HEK293 (cell line): ENCODE measurements at regions not wholly inside any gene's neighbourhood (a gene's known extent, or its start where the extent isn't known, plus 50 kb on each side); places are given as distances from the start of the nearest gene placed in this dataset.
A peak's percentile ranks its signal among the peaks of the same experiment; 100 is the strongest.

ENCODE experiments used
- CTCF ChIA-PET: fragments of 350-600 bp; formaldehyde crosslinking; extraction: SDS; loops from one replicate; lab custom pipeline; 2021; ENCODE audit warnings: antibody characterized with exemption; lab: Yijun Ruan, JAX
- POLR2A ChIA-PET: fragments of 300-600 bp; formaldehyde crosslinking; extraction: SDS; loops from one replicate; lab custom pipeline; 2020; ENCODE audit warnings: antibody characterized with exemption, inconsistent platforms; lab: Yijun Ruan, JAX
- H3K27ac ChIP-seq: fragments of 200-500 bp; sonication (Bioruptor generic); 2 replicates; pipeline ENCODE4 v1.5.1; 2014; ENCODE audit warnings: low read depth, low read length, control low read depth, inconsistent platforms; ENCODE audit errors: extremely low read depth
- H3K36me3 ChIP-seq, 2 experiments: fragments of 200-500 bp in 1 of 2; sonication (Bioruptor generic) in 1 of 2; 1 replicate in 1 of 2; 2 replicates in 1 of 2; pipeline ENCODE4 v1.5.1; 2014 to 2017; ENCODE audit warnings: inconsistent platforms in 2 of 2, low read length in 2 of 2; ENCODE audit not compliant: control insufficient read depth in 2 of 2, insufficient read depth in 1 of 2
- H3K4me1 ChIP-seq: fragments of 200-500 bp; sonication (Bioruptor generic); 2 replicates; pipeline ENCODE4 v1.5.1; 2014; ENCODE audit warnings: mild to moderate bottlenecking, low read length, inconsistent platforms; ENCODE audit not compliant: control insufficient read depth, insufficient read depth
- H3K4me3 ChIP-seq: 2 replicates; pipeline ENCODE4 v1.5.1; 2011; ENCODE audit warnings: low read depth, mild to moderate bottlenecking, control low read depth, low read length, moderate library complexity
- H3K9me3 ChIP-seq: fragments of 200-500 bp; sonication (Bioruptor generic); 2 replicates; pipeline ENCODE4 v1.5.1; 2014; ENCODE audit warnings: low read depth, low read length, inconsistent platforms; ENCODE audit not compliant: control insufficient read depth, insufficient read depth
- FEZF1 ChIP-seq: fragments of 450-650 bp; formaldehyde crosslinking; IDR thresholded peaks from 2 replicates; pipeline ENCODE4 v1.5.1; 2016; ENCODE audit warnings: missing biosample characterization, missing genetic modification characterization
- MEIS1 ChIP-seq: sonication (generic); formaldehyde crosslinking; IDR thresholded peaks from 2 replicates; pipeline ENCODE4 v1.8.1; 2022; ENCODE audit warnings: missing genetic modification reagents, mild to moderate bottlenecking, borderline replicate concordance
- MZF1 ChIP-seq: fragments of 450-650 bp; formaldehyde crosslinking; IDR thresholded peaks from 2 replicates; pipeline ENCODE4 v1.5.1; 2017; ENCODE audit warnings: missing biosample characterization, missing genetic modification characterization, borderline replicate concordance
- PRDM4 ChIP-seq: fragments of 450-650 bp; formaldehyde crosslinking; IDR thresholded peaks from 2 replicates; pipeline ENCODE4 v1.5.1; 2017; ENCODE audit warnings: missing biosample characterization, missing genetic modification characterization
- ZFHX2 ChIP-seq: fragments of 450-650 bp; formaldehyde crosslinking; conservative IDR thresholded peaks from 2 replicates; pipeline ENCODE4 v1.5.1; 2016; ENCODE audit warnings: missing biosample characterization, missing genetic modification characterization
- ZNF138 ChIP-seq: fragments of 450-650 bp; formaldehyde crosslinking; IDR thresholded peaks from 2 replicates; pipeline ENCODE4 v1.5.1; 2016; ENCODE audit warnings: missing biosample characterization, missing genetic modification characterization, borderline replicate concordance
- ZNF24 ChIP-seq: fragments of 450-650 bp; formaldehyde crosslinking; IDR thresholded peaks from 2 replicates; pipeline ENCODE4 v1.5.1; 2016; ENCODE audit warnings: missing biosample characterization, missing genetic modification characterization
- ZNF248 ChIP-seq: fragments of 450-650 bp; formaldehyde crosslinking; IDR thresholded peaks from 2 replicates; pipeline ENCODE4 v1.5.1; 2017; ENCODE audit warnings: missing biosample characterization, missing genetic modification characterization
- ZNF280D ChIP-seq: fragments of 450-650 bp; formaldehyde crosslinking; IDR thresholded peaks from 2 replicates; pipeline ENCODE4 v1.5.1; 2016; ENCODE audit warnings: missing biosample characterization, missing genetic modification characterization
- ZNF335 ChIP-seq: fragments of 450-650 bp; formaldehyde crosslinking; conservative IDR thresholded peaks from 2 replicates; pipeline ENCODE4 v1.5.1; 2016; ENCODE audit warnings: missing biosample characterization, missing genetic modification characterization
- ZNF341 ChIP-seq: fragments of 450-650 bp; formaldehyde crosslinking; IDR thresholded peaks from 2 replicates; pipeline ENCODE4; 2016; ENCODE audit warnings: low read depth, missing biosample characterization, missing genetic modification characterization
- ZNF354C ChIP-seq: fragments of 450-650 bp; formaldehyde crosslinking; IDR thresholded peaks from 2 replicates; pipeline ENCODE4 v1.5.1; 2016; ENCODE audit warnings: missing biosample characterization, missing genetic modification characterization, low read depth, borderline replicate concordance
- ZNF514 ChIP-seq: fragments of 450-650 bp; formaldehyde crosslinking; IDR thresholded peaks from 2 replicates; pipeline ENCODE4 v1.5.1; 2016; ENCODE audit warnings: missing biosample characterization, missing genetic modification characterization
- ZNF791 ChIP-seq: fragments of 450-650 bp; formaldehyde crosslinking; IDR thresholded peaks from 2 replicates; pipeline ENCODE4 v1.5.1; 2016; ENCODE audit warnings: missing biosample characterization, missing genetic modification characterization
- TF ChIP-seq, protein P1 (sequence below): fragments of 450-650 bp; formaldehyde crosslinking; IDR thresholded peaks from 2 replicates; pipeline ENCODE4 v1.5.1; 2016; ENCODE audit warnings: missing biosample characterization, missing genetic modification characterization
- TF ChIP-seq, protein P2 (sequence below): fragments of 450-650 bp; formaldehyde crosslinking; IDR thresholded peaks from 2 replicates; pipeline ENCODE4 v1.5.1; 2016; ENCODE audit warnings: missing biosample characterization, missing genetic modification characterization
- TF ChIP-seq, protein P3 (sequence below): fragments of 450-650 bp; IDR thresholded peaks from 2 replicates; pipeline ENCODE4 v1.5.1; 2018; ENCODE audit warnings: missing biosample characterization, mild to moderate bottlenecking, missing genetic modification characterization

- ChIA-PET POLR2A (no interaction called here), CTCF (no interaction called here)
- Histone ChIP-seq H3K9me3 (no peaks in the 10 kb centered on the region), H3K4me1 (peaks cover 12% of the 10 kb centered on the region), H3K36me3 (no peaks in the 10 kb centered on the region), H3K4me3 (no peak overlapping the region), H3K27ac (no peak overlapping the region)
- TF ChIP-seq ZNF341 (tag by site-specific recombination), result no peak
- TF ChIP-seq PRDM4, result no peak
- TF ChIP-seq, protein P1, sequence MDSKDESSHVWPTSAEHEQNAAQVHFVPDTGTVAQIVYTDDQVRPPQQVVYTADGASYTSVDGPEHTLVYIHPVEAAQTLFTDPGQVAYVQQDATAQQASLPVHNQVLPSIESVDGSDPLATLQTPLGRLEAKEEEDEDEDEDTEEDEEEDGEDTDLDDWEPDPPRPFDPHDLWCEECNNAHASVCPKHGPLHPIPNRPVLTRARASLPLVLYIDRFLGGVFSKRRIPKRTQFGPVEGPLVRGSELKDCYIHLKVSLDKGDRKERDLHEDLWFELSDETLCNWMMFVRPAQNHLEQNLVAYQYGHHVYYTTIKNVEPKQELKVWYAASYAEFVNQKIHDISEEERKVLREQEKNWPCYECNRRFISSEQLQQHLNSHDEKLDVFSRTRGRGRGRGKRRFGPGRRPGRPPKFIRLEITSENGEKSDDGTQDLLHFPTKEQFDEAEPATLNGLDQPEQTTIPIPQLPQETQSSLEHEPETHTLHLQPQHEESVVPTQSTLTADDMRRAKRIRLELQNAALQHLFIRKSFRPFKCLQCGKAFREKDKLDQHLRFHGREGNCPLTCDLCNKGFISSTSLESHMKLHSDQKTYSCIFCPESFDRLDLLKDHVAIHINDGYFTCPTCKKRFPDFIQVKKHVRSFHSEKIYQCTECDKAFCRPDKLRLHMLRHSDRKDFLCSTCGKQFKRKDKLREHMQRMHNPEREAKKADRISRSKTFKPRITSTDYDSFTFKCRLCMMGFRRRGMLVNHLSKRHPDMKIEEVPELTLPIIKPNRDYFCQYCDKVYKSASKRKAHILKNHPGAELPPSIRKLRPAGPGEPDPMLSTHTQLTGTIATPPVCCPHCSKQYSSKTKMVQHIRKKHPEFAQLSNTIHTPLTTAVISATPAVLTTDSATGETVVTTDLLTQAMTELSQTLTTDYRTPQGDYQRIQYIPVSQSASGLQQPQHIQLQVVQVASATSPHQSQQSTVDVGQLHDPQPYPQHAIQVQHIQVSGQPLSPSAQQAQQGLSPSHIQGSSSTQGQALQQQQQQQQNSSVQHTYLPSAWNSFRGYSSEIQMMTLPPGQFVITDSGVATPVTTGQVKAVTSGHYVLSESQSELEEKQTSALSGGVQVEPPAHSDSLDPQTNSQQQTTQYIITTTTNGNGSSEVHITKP (tag by site-specific recombination), result no peak
- TF ChIP-seq, protein P2, sequence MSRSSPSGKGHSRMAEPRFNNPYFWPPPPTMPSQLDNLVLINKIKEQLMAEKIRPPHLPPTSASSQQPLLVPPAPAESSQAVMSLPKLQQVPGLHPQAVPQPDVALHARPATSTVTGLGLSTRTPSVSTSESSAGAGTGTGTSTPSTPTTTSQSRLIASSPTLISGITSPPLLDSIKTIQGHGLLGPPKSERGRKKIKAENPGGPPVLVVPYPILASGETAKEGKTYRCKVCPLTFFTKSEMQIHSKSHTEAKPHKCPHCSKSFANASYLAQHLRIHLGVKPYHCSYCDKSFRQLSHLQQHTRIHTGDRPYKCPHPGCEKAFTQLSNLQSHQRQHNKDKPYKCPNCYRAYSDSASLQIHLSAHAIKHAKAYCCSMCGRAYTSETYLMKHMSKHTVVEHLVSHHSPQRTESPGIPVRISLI (tag by site-specific recombination), result no peak
- no peak for TF ChIP-seq ZNF138 (tag by site-specific recombination)
- no peak for TF ChIP-seq ZNF514 (tag by site-specific recombination)
- TF ChIP-seq ZFHX2 (tag by site-specific recombination), result no peak
- TF ChIP-seq ZNF354C, result no peak
- no peak for TF ChIP-seq FEZF1 (tag by site-specific recombination)
- TF ChIP-seq ZNF248 (tag by site-specific recombination), result no peak
- TF ChIP-seq ZNF280D (tag by site-specific recombination), result no peak
- no peak for TF ChIP-seq MEIS1
- TF ChIP-seq ZNF24 (tag by site-specific recombination), result no peak
These were observed 98.7 kb upstream of the SLC4A4 start for GRCh38 chr4:71240094-71240493.

DNA sequence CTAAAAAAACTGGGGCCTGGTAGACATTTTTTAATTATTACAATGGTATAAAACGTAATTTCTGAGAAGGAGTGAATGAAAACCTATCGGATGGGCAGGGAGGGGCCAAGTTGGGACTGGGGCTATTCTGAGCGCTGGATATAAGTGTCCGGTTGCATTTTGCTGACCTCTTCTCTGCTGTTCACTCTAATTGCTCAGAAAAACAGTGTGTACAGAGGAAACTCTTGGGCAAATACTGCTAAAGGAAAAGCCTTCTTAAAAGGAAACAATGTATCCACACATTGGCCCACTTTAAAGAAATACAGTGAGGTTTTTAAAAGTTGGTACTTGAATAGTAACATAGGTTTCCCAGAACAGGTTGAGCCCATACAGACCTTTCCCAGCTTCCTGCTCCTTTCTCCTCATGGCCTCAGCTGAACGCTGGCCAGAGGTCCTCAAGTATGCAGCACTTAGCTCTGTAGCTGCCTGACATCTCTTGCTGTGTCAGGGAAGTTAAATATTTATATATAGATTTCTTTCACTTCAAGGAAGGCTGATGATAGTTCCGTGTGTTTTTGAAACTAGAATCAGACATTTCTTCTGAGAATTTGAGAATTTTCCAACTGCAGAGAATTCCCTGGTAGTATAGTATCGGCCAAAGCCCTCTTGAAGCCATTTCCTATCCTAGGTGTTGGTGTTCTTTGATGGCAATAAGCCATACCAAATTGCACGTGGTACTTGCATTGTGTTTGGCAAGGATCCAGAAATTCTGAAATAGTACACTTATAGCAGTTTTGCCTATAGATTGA lies 97.1 kb upstream of the SLC4A4 start:
- CTCF ChIA-PET, result no interaction called here
- Histone ChIP-seq H3K27ac (no peak overlapping the region), H3K4me1 (peaks cover 12% of the 10 kb centered on the region)
- TF ChIP-seq, protein P3, sequence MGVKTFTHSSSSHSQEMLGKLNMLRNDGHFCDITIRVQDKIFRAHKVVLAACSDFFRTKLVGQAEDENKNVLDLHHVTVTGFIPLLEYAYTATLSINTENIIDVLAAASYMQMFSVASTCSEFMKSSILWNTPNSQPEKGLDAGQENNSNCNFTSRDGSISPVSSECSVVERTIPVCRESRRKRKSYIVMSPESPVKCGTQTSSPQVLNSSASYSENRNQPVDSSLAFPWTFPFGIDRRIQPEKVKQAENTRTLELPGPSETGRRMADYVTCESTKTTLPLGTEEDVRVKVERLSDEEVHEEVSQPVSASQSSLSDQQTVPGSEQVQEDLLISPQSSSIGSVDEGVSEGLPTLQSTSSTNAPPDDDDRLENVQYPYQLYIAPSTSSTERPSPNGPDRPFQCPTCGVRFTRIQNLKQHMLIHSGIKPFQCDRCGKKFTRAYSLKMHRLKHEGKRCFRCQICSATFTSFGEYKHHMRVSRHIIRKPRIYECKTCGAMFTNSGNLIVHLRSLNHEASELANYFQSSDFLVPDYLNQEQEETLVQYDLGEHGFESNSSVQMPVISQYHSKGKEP (tag by site-specific recombination), result peak; percentile 43; the same call in 1 of the 2 replicates
- TF ChIP-seq ZNF791 (tag by site-specific recombination) (no peak), MZF1 (tag by site-specific recombination) (no peak), ZNF335 (tag by site-specific recombination) (peak; percentile 63)
- TF ChIP-seq, all 188 proteins: peak for 2
- no peaks in the 10 kb centered on the region for H3K9me3 ChIP-seq
- POLR2A ChIA-PET, result no interaction called here
- no peaks in the 10 kb centered on the region for H3K36me3 ChIP-seq
- H3K4me3 ChIP-seq, result no peak overlapping the region
